ENCODE measurements at regions not wholly inside any gene's neighbourhood (a gene's known extent, or its start where the extent isn't known, plus 50 kb on each side); places are given as distances from the start of the nearest gene placed in this dataset.

GRCh38 chr7:8973601-8974000 is 540.2 kb downstream of the NXPH1 start:
- no peak for TF ChIP-seq EP300 (IDR thresholded peaks at IDR 0.05)
- no peak for TF ChIP-seq CTCF (IDR thresholded peaks at IDR 0.05)
- TF ChIP-seq POLR2A (IDR thresholded peaks at IDR 0.05): no peak

All from sigmoid colon (tissue), 4 donors.